HG03097 (cell line): ENCODE measurements at regions not wholly inside any gene's neighbourhood (a gene's known extent, or its start where the extent isn't known, plus 50 kb on each side); places are given as distances from the start of the nearest gene placed in this dataset.

Source experiments
- ATAC-seq: cut with Tn5 transposase; IDR thresholded peaks from one replicate; pipeline ENCODE4 v1.9.1; 2021; ENCODE audit not compliant: unreplicated experiment, low FRiP score

DNA sequence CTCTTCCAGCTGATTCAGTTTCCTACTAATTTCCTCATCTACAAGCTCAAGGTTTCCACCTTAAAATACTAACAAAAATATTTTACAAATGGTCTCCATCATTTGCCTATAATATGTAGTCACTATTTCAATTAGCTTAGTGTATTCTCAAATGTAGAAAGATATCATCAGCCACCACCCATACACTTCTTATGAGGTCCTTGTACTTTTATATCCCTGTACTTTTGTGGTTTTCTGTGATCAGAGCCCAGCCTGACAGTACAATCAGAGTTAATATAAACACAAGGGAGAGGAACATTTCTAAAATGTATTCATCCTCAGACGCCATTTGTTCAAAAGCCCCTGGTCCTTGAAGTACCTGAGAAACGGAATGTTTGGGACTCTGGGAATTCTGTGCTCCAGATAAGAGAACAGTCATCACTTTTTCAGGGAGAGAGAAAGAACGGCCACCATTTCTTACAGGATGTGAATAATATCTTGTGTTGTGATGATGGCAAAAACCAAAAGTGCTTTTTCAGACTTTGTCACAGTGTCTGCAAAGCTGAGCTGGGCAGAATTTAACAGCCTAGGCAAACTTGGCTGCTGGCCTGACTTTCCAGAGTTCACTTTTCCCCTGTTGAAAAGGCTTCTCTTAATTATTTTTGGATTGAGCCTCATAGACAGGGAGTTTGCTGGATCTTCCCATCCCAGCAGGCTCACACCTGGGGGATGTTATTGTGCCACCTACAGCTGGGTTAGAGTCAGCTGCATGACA lies 361.7 kb upstream of the ACVR2A start:
- no peak for ATAC-seq

DNA sequence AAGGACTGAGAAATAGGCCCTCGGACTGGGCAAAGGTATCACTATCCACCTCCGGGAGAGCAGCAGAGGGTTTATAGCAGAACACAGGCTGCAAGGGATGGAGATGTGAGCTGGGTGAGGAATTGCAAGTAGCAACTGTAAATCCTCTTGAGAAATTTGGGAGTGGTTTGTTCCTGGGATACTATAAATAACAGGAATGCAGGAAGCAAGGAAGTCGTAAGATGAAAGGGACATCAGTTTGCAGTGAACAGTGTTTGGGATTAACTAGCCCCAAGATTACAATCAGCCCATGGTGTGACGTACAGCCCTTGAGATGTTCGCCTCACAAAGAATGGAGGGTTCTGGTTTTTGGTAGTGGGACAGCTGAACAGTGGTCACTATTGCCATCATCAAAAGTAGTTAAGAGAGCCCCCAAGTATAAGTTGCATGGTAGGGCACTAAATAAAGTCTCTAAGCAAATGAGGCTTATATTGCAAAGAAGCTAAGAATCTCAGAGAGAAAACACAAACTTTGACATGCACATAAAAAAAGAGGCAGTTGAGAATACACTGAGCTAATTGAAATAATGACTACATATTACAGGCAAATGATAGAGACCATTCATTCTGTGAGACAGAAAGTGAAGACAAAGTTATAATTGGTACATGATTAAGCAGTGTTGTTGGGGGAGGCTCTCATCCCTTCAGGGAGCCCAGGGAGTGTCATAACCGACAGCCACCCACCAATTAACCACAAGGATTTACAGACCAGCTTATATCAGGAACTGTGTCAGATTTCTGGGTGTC lies 362.5 kb upstream of the ACVR2A start:
- no peak for ATAC-seq

DNA sequence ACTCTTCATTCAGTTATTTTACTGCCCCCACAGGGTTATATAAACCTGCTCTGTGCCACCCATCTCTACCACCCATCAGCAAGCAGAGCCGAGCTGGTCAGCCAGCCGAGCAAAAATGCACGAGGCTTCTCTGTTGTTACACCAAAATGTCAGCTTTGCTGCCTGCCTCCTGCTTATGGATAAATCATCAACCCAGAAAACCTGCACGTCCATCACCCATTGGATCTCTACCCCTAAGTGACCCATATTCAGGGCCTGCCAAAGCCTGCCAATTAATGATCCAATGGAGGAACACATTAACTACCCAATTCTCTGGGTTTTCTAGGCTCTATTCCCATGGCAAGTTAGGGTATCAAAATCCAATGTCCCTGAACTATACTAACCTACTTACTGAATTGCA lies 365.5 kb upstream of the ACVR2A start:
- ATAC-seq: no peak

DNA sequence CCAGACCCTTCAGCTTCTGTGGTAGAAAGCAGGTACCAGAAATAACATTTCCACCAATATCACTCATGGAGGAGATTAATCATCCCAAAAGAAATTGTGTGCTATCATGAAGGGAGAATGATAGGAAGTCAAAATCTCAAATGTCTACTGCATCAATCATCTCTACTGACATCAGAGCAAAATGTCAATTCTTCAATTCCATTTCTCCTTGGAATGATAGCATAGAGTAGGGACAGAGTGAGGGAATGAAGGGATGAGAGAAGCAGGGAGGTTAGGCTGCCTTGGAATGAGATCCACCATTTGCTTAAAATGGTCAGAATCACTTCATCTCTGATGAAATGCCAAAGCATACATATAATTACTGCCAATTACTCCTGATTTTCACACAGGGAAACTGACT lies 371.8 kb upstream of the ACVR2A start:
- no peak for ATAC-seq

DNA sequence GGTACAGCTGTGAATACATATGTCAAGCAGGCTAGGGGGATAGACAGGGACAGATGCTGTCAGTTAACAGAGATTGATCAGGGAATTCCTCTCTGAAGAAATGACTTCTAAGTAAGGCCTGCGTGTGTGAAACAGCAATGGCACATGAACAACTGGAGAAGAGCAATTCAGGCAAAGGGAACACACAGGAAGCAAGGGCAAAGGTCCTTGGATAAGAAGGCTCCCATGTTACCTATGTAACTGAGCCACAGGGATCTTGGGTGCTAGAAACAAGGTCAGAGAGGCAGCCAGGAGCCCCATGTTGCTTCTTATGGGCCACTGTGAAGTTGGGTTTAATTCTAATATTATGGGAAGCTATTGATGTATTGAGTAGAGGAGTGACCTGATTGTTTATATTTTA lies 373.7 kb upstream of the ACVR2A start:
- ATAC-seq: no peak

DNA sequence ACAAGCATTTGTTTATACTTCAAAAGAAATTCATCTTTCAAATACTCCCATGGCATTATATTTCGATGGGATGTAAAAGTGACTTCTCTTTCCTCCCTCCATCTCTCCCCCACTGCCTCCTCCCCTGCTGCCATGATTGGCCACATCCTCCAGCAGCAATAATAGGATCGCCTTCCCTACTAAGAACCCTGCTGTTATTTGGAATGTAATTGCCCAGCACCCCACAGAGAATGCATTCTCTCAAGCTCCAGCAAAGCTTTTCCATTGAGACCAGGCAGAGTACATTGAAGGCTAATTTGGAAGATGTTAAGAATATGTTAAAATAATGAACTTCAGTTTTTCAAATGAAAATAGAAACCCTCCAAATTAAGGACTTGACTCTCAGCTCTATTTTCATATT lies 375.4 kb upstream of the ACVR2A start:
- ATAC-seq: no peak

DNA sequence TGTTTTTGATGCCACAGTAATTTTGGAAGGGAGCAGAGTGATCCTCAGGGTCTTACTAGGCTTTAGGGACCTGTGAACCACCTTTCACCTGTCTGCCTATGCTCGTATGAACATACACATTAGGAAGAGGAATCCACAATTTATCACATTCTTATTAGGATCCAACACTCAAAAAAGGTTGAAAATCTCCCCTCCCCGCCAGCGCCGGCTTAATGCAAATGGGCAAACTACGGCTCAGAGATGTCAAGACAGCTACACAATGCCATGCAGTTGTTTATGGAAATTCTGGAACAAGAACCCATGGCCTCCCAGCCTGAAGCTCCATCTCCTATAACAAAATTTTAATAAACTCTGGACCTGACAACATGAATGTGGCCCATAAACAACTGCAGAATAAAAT lies 375.9 kb upstream of the ACVR2A start:
- ATAC-seq: no peak

DNA sequence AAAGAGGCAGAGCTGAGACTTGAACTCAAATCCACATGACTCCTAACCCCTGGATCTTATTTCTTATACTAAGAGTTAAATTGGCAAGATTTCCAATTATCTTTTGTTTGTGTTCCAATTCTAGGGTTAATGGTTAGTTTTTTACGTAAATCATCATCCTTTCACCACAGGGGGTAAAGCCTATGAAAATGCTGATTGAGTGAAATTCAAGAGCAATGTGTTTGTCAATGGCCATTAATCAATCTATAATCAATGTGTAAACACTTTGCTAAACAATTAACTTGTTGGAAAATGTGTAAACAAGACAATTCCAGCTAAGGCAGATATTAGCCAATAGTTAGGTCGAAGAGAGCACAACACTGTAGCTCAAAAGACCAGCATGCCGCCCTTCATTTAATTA lies 376.5 kb upstream of the ACVR2A start:
- no peak for ATAC-seq

DNA sequence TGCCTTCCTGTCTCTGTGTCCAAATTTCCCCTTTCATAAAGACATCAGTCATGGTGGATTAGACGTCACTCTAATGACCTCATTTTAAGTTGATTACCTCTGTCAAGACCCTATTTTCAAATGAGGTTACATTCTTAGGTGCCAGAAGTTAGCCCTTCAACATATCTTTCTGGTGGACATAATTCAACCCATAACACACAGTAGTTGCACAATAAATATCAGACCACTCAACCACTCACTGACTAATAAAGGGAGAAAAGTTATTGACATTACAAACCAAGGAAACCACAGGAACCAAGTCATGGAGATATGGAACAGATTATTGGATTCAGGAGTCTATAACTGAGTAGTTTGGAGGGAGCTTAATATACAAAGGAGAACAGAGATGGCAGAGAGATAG lies 377.4 kb upstream of the ACVR2A start:
- no peak for ATAC-seq

DNA sequence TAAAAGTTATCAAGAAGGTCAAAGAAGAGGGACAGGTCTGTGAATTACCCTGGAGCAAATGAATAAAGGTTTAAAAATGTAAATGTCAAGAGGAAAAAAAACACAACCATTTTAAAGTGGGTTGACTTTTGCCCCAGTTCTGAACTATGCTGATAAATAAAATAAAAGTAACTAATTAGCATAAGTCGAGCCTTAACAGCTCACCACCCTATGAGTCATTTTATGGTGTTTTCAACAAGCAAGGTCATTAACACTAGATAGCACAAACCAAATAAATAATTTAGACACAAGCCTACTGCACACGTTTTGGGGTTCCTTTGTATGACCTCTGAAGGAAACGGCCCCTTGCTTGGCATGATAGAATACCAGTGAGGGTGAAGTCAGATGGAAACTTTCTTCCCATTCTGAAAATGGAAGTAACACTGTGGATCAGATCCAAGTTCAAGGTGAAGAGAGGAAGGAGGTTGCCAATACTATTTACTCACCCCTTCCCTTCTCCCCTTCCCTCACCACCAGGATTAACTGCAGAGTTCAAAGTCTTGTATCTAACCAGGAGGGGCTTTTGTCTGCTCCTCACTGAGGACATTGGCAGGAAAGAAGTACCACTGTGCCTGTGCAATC lies 380.0 kb upstream of the ACVR2A start:
- no peak for ATAC-seq

DNA sequence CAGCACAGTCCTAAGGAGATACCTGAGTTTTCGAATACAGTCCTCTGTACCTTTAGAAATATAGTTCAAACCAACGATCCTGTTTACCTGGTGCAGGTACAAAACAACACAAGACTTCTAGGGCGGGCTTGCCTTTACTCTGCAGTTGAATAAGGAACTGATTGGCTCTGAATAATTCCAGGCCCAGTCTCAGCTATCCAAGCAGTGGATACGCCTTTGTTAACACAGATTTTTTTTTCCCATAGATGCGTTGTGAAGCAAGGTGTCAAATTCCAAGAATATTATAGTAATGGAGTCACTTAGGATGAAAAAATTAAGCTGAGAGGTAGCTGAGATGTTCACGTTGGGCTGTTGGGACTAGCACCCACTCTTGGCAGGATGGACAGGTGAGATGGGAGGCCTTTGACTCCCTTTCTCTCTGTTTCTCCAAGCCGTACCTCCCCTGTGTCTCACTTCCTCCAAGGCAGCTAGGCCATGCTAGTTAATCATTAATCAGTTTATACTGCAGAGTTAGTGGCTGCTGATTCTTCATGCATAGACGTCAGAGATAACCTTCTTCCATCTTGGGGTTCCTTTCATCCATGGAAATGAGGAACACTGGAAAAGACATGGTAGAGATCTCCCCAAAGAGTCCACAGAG lies 380.8 kb upstream of the ACVR2A start:
- ATAC-seq: peak; percentile 92

DNA sequence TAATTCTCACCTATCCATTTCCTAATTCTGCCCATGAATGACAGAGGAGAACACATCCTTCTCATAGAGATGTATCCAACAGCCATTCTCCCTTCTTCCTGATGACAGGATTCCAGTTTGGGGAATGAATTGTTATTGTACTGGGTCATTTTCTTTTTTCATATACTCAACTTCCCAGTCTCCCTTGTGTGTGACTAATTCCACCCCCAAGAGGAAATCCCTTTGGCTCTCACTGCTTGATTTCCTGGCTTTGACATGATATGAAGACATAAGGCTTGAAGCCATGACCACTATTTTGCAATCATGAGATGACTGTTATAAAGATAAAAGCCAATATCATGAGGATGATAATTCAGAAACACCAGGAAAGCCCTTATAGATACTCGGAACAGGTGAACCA lies 384.7 kb upstream of the ACVR2A start:
- ATAC-seq: no peak

DNA sequence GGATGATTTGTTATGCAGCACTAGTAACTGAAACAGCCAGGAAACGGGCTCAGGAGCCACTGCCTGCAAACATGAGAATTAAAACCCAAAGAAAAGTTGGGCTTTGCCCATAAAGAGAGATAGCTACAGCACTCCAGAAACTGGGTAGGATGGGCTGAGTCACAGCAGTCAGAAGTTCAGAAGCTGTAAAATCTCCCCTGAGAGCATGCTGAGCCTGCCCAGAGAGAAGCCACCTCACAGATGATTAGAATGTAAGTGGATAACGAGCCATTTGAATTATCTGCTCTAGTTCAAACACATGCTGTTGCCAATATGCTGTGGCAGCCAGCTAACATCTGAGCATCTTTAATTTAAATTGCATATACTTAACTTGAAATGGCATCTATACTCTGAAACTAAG lies 388.1 kb upstream of the ACVR2A start:
- no peak for ATAC-seq

DNA sequence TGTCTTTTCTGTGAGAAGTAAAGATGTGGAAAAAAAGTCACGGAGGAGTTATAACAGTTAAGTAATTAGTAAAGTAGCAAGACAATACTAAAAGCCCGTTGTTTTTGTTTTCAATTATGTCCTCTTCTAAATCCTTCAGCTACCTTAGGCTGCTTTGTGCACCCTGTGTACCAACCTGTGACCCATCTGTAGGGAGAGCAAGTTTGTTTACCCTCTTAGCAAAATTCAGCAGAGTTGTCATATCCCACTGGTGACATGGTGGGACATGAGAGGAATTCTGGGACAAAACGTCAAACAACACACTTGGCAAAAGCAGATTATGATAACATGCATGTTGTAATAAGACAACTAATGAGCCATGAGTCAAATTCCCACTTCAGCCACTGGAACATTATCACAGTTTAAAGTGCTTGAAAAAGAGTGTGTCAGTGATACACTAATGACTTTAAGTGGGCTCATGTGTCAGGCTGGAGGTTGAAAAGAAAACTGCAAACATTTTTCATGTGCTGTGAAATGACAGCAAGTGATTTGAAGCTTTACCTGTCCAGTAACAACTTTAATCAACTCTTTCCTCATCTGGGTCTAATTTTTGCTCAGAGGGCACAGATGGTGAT lies 392.8 kb upstream of the ACVR2A start:
- no peak for ATAC-seq

DNA sequence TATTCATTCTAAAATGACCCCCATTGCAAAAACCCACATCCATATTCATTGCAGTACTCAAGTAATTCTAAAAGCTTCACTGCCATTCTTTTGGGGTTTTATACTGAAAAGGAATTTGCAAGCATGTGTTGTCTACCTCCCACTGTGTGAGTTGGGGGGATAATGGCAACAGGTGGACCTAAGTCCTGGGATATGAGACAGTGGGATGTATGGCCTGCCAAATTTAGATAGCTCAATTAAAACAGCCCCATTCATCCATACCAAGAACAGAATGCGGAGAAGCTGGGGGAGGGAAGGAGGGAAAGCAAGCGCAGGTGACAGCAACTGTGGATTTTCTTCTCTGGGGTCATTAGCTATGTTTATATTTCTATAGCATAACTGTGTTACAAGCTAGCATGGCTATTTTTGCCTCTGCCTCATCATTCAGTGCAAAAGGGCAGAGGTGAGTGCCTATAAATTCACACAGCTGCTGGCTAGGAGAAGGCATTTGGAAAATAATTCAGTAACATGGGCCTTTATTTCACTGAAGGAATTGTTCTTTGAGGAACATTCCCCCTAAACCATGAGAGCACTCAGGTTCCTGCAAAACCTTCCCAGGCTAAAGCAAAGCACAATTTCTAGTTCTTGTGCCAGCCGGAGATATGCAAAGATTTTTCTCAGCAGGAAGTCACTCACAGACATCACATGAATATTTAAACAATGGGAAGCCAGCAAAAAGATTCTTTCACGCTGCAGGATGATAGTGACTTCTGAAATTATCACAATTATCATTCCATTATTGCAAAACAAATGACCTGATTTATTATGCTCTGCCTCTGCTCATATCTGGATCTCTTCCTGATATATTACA lies 393.9 kb upstream of the ACVR2A start:
- ATAC-seq: no peak

DNA sequence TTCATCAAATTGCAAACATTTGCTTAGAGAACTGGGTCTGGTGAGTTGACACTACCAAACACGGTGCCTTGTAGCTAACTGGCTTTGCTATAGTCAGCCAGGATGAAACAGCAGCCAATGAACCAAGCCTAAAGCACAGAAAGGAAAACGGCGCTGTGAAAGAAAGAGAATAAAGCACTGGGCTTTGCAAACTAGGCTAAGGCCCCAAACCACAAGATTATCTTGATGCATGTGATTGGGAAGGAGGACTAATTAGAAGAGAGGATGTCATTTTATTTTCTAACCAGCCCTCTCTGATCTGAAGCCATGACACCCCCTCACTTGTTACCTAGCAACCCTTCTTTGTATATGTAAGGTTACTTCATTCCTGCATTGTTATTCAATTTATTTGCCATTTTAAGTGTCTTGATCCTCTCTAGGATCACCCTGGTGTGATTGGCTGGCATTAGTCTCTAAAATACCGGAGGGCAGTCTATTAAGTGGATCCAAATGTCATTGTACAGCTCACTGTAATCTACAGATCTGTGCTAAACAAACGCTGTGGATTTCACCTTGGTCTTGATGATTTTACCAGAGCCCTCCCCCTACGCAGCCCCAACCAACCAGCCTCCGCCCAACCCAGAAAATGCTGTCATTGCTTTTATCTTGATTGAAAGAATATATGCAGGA lies 395.4 kb upstream of the ACVR2A start:
- no peak for ATAC-seq

DNA sequence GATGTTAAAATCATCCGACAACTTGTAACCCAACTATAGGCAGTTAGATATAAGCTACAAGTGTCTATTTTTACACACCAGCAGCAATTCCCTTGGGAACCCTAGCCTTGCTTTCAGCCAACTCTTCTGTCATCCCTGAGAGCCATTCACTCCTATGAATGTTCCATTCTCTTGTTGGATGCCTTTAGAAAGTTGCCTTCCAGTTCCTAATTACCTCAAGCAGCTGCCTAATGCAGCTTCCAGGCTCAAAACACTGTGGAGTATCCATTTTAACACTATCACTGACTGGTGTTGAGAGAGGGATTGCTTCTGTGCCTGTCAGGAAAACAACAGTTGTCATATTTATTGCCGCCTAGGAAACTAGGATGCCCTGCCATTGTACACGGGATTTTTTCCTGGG lies 402.0 kb upstream of the ACVR2A start:
- no peak for ATAC-seq

DNA sequence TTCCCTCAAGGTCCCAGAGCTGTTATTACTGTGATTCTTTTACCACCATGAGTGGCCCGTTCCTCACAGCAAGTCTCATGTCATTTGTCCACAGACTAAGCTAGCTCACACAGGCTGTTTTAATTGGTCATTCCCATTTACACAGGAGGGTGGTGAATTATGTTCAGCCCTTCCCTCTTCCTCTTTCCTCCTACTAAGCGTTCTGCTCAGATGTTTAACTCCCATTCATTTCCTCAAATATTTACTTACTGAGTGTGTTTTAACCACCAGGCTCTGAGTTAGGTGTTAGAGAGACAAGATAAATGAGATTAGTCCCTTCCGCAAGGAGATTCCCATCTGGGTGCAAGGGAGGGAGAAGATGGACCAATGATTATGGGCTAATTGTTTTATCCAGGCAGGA lies 403.6 kb upstream of the ACVR2A start:
- no peak for ATAC-seq

DNA sequence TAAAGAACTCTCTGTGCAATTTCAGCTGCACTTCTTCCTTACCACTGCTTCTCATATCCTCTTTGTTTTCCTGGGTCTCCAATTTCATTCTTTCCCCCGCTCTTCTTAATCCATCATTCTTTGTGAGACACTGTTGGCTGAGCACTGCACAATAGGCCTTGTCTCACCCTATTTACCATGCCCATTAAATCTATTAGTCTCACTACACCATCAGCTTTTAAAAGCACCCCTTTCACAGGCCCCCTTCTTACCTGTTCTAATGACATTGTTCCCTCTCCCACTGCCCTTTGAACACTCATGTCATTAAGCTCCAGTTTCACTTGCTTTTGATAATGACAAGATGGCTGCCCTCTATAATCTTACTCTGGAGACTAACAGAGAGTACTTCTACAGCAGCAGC lies 404.1 kb upstream of the ACVR2A start:
- ATAC-seq: no peak

DNA sequence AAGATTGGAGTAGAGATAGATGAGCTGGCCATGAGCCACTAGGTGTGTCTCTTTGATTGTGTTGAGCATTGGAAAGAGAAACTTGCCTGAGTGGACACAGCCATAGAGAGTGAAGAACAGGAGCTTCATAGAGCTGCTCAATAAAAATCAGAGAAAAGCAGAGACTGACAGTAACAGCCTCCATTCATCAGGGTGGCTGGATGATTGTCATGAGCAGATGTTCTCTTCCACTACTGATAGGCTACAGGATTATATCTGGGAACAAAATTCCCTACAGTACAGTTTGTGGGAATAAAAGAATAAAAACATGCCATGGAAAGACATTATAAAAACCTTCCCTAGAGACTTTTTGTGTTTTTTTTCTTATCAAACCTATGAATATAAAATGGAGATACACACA lies 404.8 kb upstream of the ACVR2A start:
- ATAC-seq: no peak
